Karpas-422 (cell line): ENCODE measurements at regions not wholly inside any gene's neighbourhood (a gene's known extent, or its start where the extent isn't known, plus 50 kb on each side); places are given as distances from the start of the nearest gene placed in this dataset.

Experiments
- DNase-seq: peaks from one replicate; pipeline ENCODE4 v3.0.0-alpha.2; 2015
- H2AFZ ChIP-seq: fragments of 200-600 bp; sonication (generic); 2 replicates; pipeline ENCODE4 v1.6.1; 2014; ENCODE audit warnings: antibody characterized with exemption, low read length, mixed read lengths
- H3K27ac ChIP-seq: fragments of 200-600 bp; sonication (generic); 2 replicates; pipeline ENCODE4 v1.5.1; 2014; ENCODE audit warnings: mild to moderate bottlenecking, low read length, moderate library complexity
- H3K27me3 ChIP-seq: fragments of 200-600 bp; sonication (generic); 2 replicates; pipeline ENCODE4 v1.6.1; 2014; ENCODE audit warnings: low read length, mixed read lengths
- H3K36me3 ChIP-seq: fragments of 200-600 bp; sonication (generic); 2 replicates; pipeline ENCODE4 v1.6.1; 2014; ENCODE audit warnings: low read length, mixed read lengths; ENCODE audit not compliant: insufficient read depth
- H3K4me1 ChIP-seq: fragments of 200-600 bp; sonication (generic); 2 replicates; pipeline ENCODE4 v1.6.1; 2014; ENCODE audit warnings: mild to moderate bottlenecking, low read length, mixed read lengths
- H3K4me2 ChIP-seq: fragments of 200-600 bp; sonication (generic); 2 replicates; pipeline ENCODE4 v1.6.1; 2014; ENCODE audit warnings: low read length, low read depth, mild to moderate bottlenecking; ENCODE audit not compliant: poor library complexity, severe bottlenecking
- H3K4me3 ChIP-seq: fragments of 200-600 bp; sonication (generic); 2 replicates; pipeline ENCODE4 v1.5.1; 2014; ENCODE audit warnings: mild to moderate bottlenecking, antibody characterized with exemption, low read length, mixed read lengths
- H3K79me2 ChIP-seq: fragments of 200-600 bp; sonication (generic); 2 replicates; pipeline ENCODE4 v1.6.1; 2014; ENCODE audit warnings: mild to moderate bottlenecking, low read length, mixed read lengths
- H3K9ac ChIP-seq: fragments of 200-600 bp; sonication (generic); 2 replicates; pipeline ENCODE4 v1.6.0; 2014; ENCODE audit warnings: low read length
- H3K9me2 ChIP-seq: fragments of 200-600 bp; sonication (generic), shearing (Covaris generic); replicated peaks from 2 replicates; pipeline ENCODE4 v1.6.0; 2014; ENCODE audit warnings: mild to moderate bottlenecking, low read length, moderate library complexity; ENCODE audit not compliant: insufficient read depth
- H3K9me3 ChIP-seq: fragments of 300-700, 200-600 bp; sonication (generic); 2 replicates; pipeline ENCODE4 v1.6.1; 2014; ENCODE audit warnings: low read length, mixed read lengths
- H4K20me1 ChIP-seq: fragments of 200-600 bp; sonication (generic); 2 replicates; pipeline ENCODE4 v1.6.1; 2014; ENCODE audit warnings: mild to moderate bottlenecking, antibody characterized with exemption, low read length, low read depth; ENCODE audit not compliant: insufficient read depth

DNA sequence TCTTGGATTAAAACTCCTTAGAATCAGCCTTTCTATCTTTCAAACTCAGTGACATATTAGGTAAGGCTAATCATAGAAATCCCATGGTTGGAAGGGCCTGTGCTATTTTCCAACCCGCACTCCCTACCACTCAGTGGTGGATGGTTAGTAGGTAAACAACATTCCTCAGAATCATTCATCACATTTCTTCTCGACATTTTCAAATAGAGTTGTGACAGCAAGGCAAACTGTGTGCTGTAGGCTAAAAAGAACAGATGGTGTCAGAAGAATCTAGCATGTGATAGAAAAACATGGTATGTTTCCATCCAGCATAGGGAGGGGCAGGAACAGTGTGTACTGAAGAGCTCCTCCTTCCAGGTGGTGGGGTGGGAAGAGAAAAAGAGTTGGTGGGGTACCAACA lies 227.3 kb upstream of the NMUR2 start:
- Histone ChIP-seq H3K4me1 (no peaks in the 10 kb centered on the region), H4K20me1 (no peaks in the 10 kb centered on the region), H2AFZ (no peak overlapping the region), H3K9ac (no peak overlapping the region), H3K4me2 (no peak overlapping the region), H3K9me3 (no peaks in the 10 kb centered on the region), H3K9me2 (no peaks in the 10 kb centered on the region), H3K27me3 (no peaks in the 10 kb centered on the region), H3K79me2 (no peaks in the 10 kb centered on the region), H3K4me3 (no peak overlapping the region), H3K36me3 (no peaks in the 10 kb centered on the region), H3K27ac (no peak overlapping the region)
- DNase-seq, result no peak

DNA sequence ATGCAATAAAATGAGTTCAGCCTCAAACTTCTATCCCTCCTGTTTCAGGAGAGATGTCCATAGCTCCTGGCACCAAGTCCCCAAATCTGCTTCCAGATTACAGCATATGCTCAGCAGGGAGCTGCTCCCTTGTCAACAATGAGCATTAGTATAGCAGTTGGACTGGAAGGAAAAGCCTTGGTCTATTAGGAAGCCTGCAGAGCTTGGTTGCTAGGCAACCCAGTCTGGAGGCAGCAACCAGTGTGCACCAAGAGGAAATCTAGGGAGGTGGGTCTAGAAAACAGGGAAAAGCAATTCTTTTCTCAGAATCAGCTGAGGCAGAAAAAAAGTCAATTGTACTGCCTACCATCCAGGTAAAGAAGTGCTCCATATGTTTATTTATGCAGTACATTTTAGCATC lies 229.5 kb upstream of the NMUR2 start:
- H2AFZ ChIP-seq, result no peak overlapping the region
- H3K9me2 ChIP-seq, result no peaks in the 10 kb centered on the region
- no peaks in the 10 kb centered on the region for H4K20me1 ChIP-seq
- no peaks in the 10 kb centered on the region for H3K79me2 ChIP-seq
- H3K4me2 ChIP-seq, result no peak overlapping the region
- no peak overlapping the region for H3K9ac ChIP-seq
- no peak for DNase-seq
- H3K4me1 ChIP-seq, result no peaks in the 10 kb centered on the region
- H3K27ac ChIP-seq, result no peak overlapping the region
- no peaks in the 10 kb centered on the region for H3K9me3 ChIP-seq
- H3K27me3 ChIP-seq, result no peaks in the 10 kb centered on the region
- no peaks in the 10 kb centered on the region for H3K36me3 ChIP-seq
- H3K4me3 ChIP-seq, result no peak overlapping the region

DNA sequence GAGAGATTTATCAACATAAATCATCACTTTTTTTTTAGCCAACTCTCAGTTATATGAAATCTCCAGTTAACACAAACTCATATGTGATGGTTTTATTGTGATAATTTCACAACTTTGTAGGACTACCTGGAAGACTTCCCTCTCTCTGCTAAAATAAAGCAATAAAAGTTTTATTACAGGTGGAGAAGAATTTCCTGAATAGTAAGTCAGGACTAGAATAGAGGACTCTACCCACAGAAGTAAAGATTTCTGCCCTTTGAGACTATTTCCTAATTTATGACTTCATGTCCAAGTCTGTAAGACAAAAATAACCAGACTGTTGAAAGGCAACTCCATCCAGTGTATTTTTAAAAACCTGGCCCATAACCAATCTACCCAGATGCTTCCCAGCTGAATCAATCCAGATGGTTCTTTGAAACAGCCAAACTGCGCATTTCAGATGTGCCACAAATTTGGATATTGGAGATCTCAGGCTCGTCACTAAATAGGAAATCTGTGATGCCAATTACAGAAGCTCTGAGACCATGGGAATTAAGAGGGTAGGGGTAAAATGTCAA lies 234.0 kb upstream of the NMUR2 start:
- no peak for DNase-seq
- Histone ChIP-seq H3K79me2 (no peaks in the 10 kb centered on the region), H3K4me1 (no peaks in the 10 kb centered on the region), H2AFZ (no peak overlapping the region), H3K36me3 (no peaks in the 10 kb centered on the region), H3K9ac (no peak overlapping the region), H3K9me2 (no peaks in the 10 kb centered on the region), H4K20me1 (no peaks in the 10 kb centered on the region), H3K27ac (no peak overlapping the region), H3K4me3 (no peak overlapping the region), H3K27me3 (no peaks in the 10 kb centered on the region), H3K4me2 (no peak overlapping the region), H3K9me3 (no peaks in the 10 kb centered on the region)

DNA sequence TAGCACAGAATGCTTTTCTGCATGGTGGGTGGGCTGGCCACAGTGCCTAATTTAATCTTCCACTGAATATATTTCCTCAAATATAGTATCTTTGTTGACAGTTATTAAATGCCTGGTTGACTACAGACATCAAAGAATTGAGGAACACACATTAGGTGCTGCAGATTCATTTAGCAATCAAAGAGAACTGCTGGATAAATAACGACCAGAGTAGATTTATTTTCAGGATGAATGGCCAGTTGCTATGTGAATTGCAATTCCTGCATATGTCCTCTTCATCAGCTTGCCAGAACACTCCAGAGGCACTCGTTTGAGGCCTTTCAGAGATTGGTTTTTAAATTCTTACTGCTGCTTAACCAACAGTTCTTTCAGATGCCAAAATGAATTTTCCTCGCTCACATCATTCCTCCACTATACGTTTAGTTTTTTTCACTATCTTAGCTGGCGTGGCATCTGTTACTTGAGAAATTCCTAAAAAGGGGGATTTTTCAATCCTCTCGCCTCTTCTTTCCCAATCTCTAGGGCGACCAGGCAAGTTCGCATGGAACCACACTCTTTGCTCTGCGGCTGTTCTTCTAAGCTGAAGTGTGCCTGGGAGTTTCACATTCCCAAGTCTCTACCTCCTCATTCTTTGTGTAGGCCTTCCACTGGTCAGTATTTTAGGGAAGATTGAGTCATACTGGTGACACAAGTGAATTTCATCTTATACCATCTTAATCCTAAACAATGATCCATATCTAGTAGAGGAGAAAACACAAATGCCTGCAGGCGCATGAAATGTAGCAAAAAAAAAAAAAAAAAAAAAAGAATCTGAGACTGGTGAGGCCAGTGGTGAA lies 237.1 kb upstream of the NMUR2 start:
- Histone ChIP-seq H2AFZ (no peak overlapping the region), H3K36me3 (no peaks in the 10 kb centered on the region), H3K4me2 (no peak overlapping the region), H3K79me2 (no peaks in the 10 kb centered on the region), H3K27me3 (no peaks in the 10 kb centered on the region), H3K27ac (no peak overlapping the region), H4K20me1 (no peaks in the 10 kb centered on the region), H3K9ac (no peak overlapping the region), H3K4me1 (no peaks in the 10 kb centered on the region), H3K9me2 (no peaks in the 10 kb centered on the region), H3K4me3 (no peak overlapping the region), H3K9me3 (no peaks in the 10 kb centered on the region)
- DNase-seq, result no peak

DNA sequence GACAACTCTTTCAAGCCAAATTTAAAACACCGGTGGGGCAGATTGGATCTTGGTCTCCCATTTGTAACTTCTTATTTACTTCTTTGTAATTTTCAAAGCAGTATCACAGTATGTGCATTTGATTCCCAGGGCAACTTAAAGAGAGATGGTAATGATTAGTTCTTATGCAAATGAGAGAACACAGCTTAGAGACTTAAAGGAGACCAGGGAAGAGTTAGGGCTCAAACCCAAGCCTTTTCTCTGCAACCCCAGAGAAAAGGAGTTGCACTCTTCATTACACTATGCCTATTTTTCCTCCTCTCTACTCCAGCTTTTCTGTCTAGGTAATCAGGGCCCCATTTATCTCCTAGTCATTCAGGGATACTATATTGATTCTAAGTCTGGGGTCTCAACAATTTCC lies 237.8 kb upstream of the NMUR2 start:
- Histone ChIP-seq H3K27me3 (no peaks in the 10 kb centered on the region), H3K4me1 (no peaks in the 10 kb centered on the region), H2AFZ (no peak overlapping the region), H3K4me2 (no peak overlapping the region), H3K4me3 (no peak overlapping the region), H3K36me3 (no peaks in the 10 kb centered on the region), H3K79me2 (no peaks in the 10 kb centered on the region), H3K9ac (no peak overlapping the region), H3K9me2 (no peaks in the 10 kb centered on the region), H4K20me1 (no peaks in the 10 kb centered on the region), H3K9me3 (no peaks in the 10 kb centered on the region), H3K27ac (no peak overlapping the region)
- no peak for DNase-seq

DNA sequence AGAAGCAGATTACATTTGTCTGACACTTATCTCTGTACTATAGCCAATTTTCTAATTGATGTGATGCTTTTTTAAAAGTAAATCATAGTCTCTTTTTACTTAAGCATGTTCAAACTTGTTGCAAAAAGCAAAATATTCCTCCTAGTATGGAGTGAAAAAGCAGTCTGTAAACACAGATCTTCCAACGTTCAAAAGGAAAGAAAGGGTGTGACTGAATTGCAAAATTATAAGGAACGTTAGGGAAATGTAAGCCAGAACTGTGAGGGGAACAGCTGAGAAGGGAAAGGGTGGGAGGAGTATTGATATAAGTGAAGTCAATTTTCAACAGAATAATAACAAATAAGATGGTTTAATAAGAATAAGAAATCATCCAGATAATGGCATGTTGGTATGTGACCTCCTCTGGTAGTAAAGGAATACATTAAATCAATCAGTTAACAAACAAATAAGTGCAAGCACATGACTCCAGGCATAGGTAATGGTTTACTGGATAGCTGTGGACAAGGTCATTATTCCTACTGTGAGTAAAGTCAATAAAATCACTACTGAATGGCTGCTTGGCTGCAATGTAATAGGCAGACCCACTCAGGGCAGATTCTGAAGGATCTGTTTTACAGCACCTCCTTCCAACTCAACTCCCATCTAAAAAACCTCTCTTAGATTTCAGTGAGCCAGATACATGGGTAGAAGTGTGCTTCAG lies 239.1 kb upstream of the NMUR2 start:
- H3K9ac ChIP-seq, result no peak overlapping the region
- H3K79me2 ChIP-seq, result no peaks in the 10 kb centered on the region
- H3K27me3 ChIP-seq, result no peaks in the 10 kb centered on the region
- no peak overlapping the region for H3K4me3 ChIP-seq
- no peak overlapping the region for H3K4me2 ChIP-seq
- no peak overlapping the region for H2AFZ ChIP-seq
- H3K27ac ChIP-seq, result no peak overlapping the region
- no peak for DNase-seq
- no peaks in the 10 kb centered on the region for H3K9me2 ChIP-seq
- H4K20me1 ChIP-seq, result no peaks in the 10 kb centered on the region
- H3K4me1 ChIP-seq, result no peaks in the 10 kb centered on the region
- no peaks in the 10 kb centered on the region for H3K9me3 ChIP-seq
- no peaks in the 10 kb centered on the region for H3K36me3 ChIP-seq

DNA sequence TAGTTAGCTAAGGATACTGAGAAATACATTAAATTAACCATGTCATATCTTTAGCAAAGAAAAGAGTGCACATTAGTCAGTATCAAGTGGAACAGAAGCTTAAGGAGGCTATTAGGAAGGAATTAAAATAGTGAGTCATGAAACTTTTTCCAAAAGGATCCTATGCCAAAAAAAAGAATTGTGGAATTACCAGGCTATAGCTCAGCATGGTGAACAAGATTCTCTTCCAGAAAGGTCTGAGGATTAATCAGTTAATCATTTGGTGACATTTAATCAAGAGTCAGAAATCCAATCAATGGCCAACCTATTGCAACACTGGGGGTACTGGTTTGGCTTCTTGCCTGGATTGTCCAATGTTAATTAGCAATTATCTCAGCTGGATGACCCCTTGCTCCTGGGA lies 244.5 kb upstream of the NMUR2 start:
- H3K27me3 ChIP-seq, result no peaks in the 10 kb centered on the region
- H2AFZ ChIP-seq, result no peak overlapping the region
- no peaks in the 10 kb centered on the region for H3K4me1 ChIP-seq
- H3K4me2 ChIP-seq, result no peak overlapping the region
- no peaks in the 10 kb centered on the region for H3K9me3 ChIP-seq
- no peaks in the 10 kb centered on the region for H3K79me2 ChIP-seq
- H3K9me2 ChIP-seq, result no peaks in the 10 kb centered on the region
- H3K27ac ChIP-seq, result no peak overlapping the region
- no peak overlapping the region for H3K9ac ChIP-seq
- no peaks in the 10 kb centered on the region for H4K20me1 ChIP-seq
- no peak overlapping the region for H3K4me3 ChIP-seq
- no peaks in the 10 kb centered on the region for H3K36me3 ChIP-seq
- no peak for DNase-seq

DNA sequence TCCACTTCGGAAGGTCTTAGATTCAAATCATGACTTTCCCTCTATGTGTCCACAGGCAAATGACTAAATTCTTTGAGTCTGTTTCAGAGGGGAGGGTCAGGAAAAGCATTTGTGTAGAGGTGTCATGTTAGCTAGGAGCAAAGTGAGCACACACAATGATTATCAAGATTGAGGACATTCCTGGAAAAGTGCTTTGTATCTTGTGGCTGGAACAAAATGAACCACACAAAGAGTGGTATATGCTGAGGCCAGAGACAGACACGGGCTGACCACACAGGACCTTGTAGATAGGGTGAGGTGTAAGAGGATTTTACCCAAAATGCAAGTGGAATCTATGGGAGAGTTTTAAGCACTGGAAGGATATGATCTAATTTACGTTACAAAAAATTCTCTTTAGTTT lies 245.3 kb upstream of the NMUR2 start:
- H3K4me3 ChIP-seq, result no peak overlapping the region
- H3K27ac ChIP-seq, result no peak overlapping the region
- H3K4me2 ChIP-seq, result no peak overlapping the region
- H2AFZ ChIP-seq, result no peak overlapping the region
- no peaks in the 10 kb centered on the region for H4K20me1 ChIP-seq
- H3K79me2 ChIP-seq, result no peaks in the 10 kb centered on the region
- H3K9me3 ChIP-seq, result no peaks in the 10 kb centered on the region
- H3K9me2 ChIP-seq, result no peaks in the 10 kb centered on the region
- no peaks in the 10 kb centered on the region for H3K27me3 ChIP-seq
- H3K9ac ChIP-seq, result no peak overlapping the region
- no peaks in the 10 kb centered on the region for H3K36me3 ChIP-seq
- DNase-seq, result no peak
- H3K4me1 ChIP-seq, result no peaks in the 10 kb centered on the region
